ENCODE measurements at regions not wholly inside any gene's neighbourhood (a gene's known extent, or its start where the extent isn't known, plus 50 kb on each side); places are given as distances from the start of the nearest gene placed in this dataset.

DNA sequence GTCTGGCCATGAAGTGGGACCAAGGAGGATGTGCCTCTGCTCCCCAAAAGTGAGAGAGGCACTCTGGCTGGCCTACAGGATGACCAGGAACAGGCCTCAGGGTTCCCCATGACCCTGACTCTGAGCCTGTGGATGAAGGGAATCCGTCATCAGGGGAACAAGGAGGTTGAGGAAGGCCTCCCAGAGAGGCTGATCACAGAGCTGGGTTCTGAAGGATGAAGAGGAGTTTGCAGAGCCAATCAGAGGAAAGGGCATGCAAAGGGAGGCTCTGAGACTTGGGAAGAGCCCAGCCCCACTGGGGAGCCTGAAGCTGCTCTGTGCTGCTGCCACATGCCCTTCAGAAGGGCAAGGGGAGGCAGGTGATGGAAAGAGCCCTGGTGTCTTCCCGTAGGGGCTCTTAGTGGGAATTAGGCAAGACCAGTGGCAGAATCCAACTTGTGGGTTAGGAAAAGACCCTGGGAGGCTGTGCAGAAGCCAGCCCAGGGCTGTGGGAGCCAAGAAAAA lies 141.3 kb upstream of the ID2 start:
- TF ChIP-seq TAF1 (IDR thresholded peaks at IDR 0.05; ENCODE audit: low read depth), result no peak
- no peak for TF ChIP-seq ZBTB7A (IDR thresholded peaks at IDR 0.05; ENCODE audit: low read depth)
- TF ChIP-seq TCF12 (IDR thresholded peaks at IDR 0.05; ENCODE audit: low read depth), result no peak
- TF ChIP-seq EP300 (IDR thresholded peaks at IDR 0.05; ENCODE audit: borderline replicate concordance), result no peak
- TF ChIP-seq RAD21 (IDR thresholded peaks at IDR 0.05; ENCODE audit: low read depth), result no peak

DNA sequence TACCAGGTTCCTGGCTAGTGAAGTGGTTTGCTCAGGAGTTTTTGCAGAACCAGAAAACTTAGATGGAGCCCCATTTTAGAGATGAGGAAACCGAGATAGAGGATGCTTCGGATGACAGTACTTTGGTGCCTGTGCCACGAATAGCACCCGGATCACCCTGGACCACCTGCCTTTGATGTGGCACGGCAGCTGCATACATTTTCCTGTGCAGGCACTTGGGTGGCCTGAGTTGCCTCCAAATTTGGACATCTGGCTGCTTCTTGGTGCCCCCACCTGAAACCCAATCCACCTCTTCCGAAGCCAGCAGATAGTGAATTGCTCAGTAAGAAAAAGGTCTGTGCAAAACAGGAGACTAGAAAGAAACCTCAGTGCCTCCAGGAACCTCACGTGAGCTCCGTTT lies 140.6 kb upstream of the ID2 start:
- TF ChIP-seq TAF1 (IDR thresholded peaks at IDR 0.05; ENCODE audit: low read depth) (no peak), FOXM1 (IDR thresholded peaks at IDR 0.05; ENCODE audit: borderline replicate concordance, low read depth) (no peak), CEBPB (IDR thresholded peaks at IDR 0.05) (no peak), REST (IDR thresholded peaks at IDR 0.05; ENCODE audit: low read depth) (no peak), RAD21 (IDR thresholded peaks at IDR 0.05; ENCODE audit: low read depth) (no peak), ZBTB7A (IDR thresholded peaks at IDR 0.05; ENCODE audit: low read depth) (no peak), EGR1 (IDR thresholded peaks at IDR 0.05) (no peak), TEAD4 (IDR thresholded peaks at IDR 0.05) (no peak), USF1 (IDR thresholded peaks at IDR 0.05) (no peak), TCF12 (IDR thresholded peaks at IDR 0.05; ENCODE audit: low read depth) (no peak), NFIC (IDR thresholded peaks at IDR 0.05) (no peak), CREB1 (IDR thresholded peaks at IDR 0.05; ENCODE audit: low read depth) (no peak), YY1 (IDR thresholded peaks at IDR 0.05; ENCODE audit: low read depth) (no peak)

- TF ChIP-seq EGR1 (IDR thresholded peaks at IDR 0.05) (no peak), CEBPB (IDR thresholded peaks at IDR 0.05) (no peak), TEAD4 (IDR thresholded peaks at IDR 0.05) (no peak), REST (IDR thresholded peaks at IDR 0.05; ENCODE audit: low read depth) (no peak), EP300 (IDR thresholded peaks at IDR 0.05; ENCODE audit: borderline replicate concordance) (no peak), TAF1 (IDR thresholded peaks at IDR 0.05; ENCODE audit: low read depth) (no peak), YY1 (IDR thresholded peaks at IDR 0.05; ENCODE audit: low read depth) (no peak), NFIC (IDR thresholded peaks at IDR 0.05) (no peak), RAD21 (IDR thresholded peaks at IDR 0.05; ENCODE audit: low read depth) (no peak), TCF12 (IDR thresholded peaks at IDR 0.05; ENCODE audit: low read depth) (no peak), USF1 (IDR thresholded peaks at IDR 0.05) (no peak), CREB1 (IDR thresholded peaks at IDR 0.05; ENCODE audit: low read depth) (no peak), FOXM1 (IDR thresholded peaks at IDR 0.05; ENCODE audit: borderline replicate concordance, low read depth) (no peak), ZBTB7A (IDR thresholded peaks at IDR 0.05; ENCODE audit: low read depth) (no peak)
- TF ChIP-seq, protein P1, sequence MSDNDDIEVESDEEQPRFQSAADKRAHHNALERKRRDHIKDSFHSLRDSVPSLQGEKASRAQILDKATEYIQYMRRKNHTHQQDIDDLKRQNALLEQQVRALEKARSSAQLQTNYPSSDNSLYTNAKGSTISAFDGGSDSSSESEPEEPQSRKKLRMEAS (IDR thresholded peaks at IDR 0.05), result no peak
Measured at GRCh38 chr2:8541636-8542035, 140.2 kb upstream of the ID2 start.

DNA sequence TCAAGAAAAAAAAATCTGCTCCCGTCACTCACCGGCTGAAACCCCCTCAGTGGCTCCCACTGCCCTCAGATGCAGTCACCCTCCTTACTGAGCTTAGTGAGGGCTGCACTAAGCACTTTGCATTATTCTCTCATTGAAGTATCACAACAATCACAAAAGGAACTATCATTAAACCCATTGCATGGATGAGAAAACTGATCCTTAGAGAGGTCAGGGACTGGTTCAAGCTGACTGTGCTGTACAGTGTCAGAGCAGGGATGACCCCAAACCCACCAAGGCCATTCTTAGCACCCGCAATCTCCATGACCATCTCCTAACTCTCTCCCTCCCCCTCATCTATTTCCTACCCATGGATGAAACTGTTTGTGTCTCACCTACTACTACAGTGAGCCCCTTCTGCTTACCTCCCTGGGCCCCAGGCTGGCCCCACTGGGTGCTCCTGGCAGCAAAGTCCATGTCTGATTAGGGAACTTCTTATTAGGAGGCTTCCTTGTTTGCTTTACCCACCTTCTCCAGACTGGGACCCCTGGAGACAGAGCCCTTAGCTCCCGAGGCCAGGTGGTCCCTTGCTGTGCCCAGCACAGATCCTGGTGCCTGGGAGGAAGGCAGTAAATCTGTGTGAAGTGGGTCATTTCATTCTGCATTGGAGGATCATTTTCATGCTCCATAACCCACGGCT lies 139.3 kb upstream of the ID2 start:
- TF ChIP-seq FOXM1 (IDR thresholded peaks at IDR 0.05; ENCODE audit: borderline replicate concordance, low read depth), result no peak
- TF ChIP-seq NFIC (IDR thresholded peaks at IDR 0.05), result no peak
- no peak for TF ChIP-seq EP300 (IDR thresholded peaks at IDR 0.05; ENCODE audit: borderline replicate concordance)

- TF ChIP-seq USF1 (IDR thresholded peaks at IDR 0.05) (no peak), EP300 (IDR thresholded peaks at IDR 0.05; ENCODE audit: borderline replicate concordance) (no peak), YY1 (IDR thresholded peaks at IDR 0.05; ENCODE audit: low read depth) (no peak), TAF1 (IDR thresholded peaks at IDR 0.05; ENCODE audit: low read depth) (no peak), REST (IDR thresholded peaks at IDR 0.05; ENCODE audit: low read depth) (no peak), EGR1 (IDR thresholded peaks at IDR 0.05) (no peak), TCF12 (IDR thresholded peaks at IDR 0.05; ENCODE audit: low read depth) (no peak), NFIC (IDR thresholded peaks at IDR 0.05) (no peak), CREB1 (IDR thresholded peaks at IDR 0.05; ENCODE audit: low read depth) (no peak), ZBTB7A (IDR thresholded peaks at IDR 0.05; ENCODE audit: low read depth) (no peak), RAD21 (IDR thresholded peaks at IDR 0.05; ENCODE audit: low read depth) (no peak), FOXM1 (IDR thresholded peaks at IDR 0.05; ENCODE audit: borderline replicate concordance, low read depth) (no peak), TEAD4 (IDR thresholded peaks at IDR 0.05) (no peak), CEBPB (IDR thresholded peaks at IDR 0.05) (no peak)
- TF ChIP-seq, protein P1 (IDR thresholded peaks at IDR 0.05), result no peak
Measured at GRCh38 chr2:8543060-8543382, 138.8 kb upstream of the ID2 start.
